GM18870 (cell line): ENCODE measurements at regions not wholly inside any gene's neighbourhood (a gene's known extent, or its start where the extent isn't known, plus 50 kb on each side); places are given as distances from the start of the nearest gene placed in this dataset.

Source experiments
- ATAC-seq: cut with Tn5 transposase; IDR thresholded peaks from one replicate; pipeline ENCODE4 v1.9.1; 2021; ENCODE audit warnings: moderate library complexity; ENCODE audit not compliant: unreplicated experiment

- ATAC-seq: no peak
Observed at GRCh38 chr17:51486091-51486490, 225.7 kb downstream of the UTP18 start.

GRCh38 chr17:51486885-51487520, 226.7 kb downstream of the UTP18 start:
- ATAC-seq: no peak

DNA sequence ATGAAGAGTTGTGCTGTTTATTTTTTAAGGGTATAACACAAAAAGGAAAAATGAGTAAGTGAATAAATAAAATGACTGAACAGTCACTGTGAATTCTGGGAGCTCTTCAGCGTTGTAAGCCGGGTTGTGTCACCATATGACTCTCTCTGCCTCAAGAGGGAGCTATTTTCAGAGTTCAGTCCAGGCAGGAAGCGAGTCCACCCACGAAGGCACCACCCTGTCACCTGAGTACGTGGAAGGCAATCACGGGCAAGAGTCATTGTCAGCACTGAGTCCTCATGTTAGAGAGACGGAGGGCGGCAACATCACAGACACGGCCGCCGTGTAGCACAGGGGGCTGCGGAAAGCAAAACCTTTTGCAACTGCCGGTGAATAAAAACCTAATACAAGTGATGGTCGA, 227.6 kb downstream of the UTP18 start:
- ATAC-seq: no peak

GRCh38 chr17:51491416-51491815, 231.1 kb downstream of the UTP18 start:
- ATAC-seq: no peak

GRCh38 chr17:51493206-51493605, 232.9 kb downstream of the UTP18 start:
- no peak for ATAC-seq

GRCh38 chr17:51496378-51496777, 236.0 kb downstream of the UTP18 start:
- ATAC-seq: no peak

- no peak for ATAC-seq
Observed at GRCh38 chr17:51499897-51500296, 239.6 kb downstream of the UTP18 start.

DNA sequence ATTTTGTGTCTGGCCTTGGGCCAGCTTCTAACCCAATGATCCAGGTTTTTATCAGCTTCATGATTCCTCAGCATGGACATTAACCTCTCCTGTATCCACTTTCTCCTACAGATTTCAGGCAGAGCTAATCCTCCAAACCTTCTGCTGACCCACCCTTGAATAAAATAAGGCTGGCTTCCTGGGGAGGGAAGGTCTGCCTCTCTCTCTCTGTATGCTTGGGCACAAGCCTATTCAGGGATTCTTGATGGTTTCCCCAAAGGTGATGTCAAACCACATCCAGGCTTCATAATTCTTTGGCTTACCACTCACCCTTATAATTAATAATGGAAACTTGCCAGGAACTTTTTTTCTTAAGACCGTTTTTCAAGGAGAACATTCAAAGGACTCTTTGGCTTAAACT, 240.1 kb downstream of the UTP18 start:
- ATAC-seq: no peak

GRCh38 chr17:51505450-51505849, 245.1 kb downstream of the UTP18 start:
- no peak for ATAC-seq

DNA sequence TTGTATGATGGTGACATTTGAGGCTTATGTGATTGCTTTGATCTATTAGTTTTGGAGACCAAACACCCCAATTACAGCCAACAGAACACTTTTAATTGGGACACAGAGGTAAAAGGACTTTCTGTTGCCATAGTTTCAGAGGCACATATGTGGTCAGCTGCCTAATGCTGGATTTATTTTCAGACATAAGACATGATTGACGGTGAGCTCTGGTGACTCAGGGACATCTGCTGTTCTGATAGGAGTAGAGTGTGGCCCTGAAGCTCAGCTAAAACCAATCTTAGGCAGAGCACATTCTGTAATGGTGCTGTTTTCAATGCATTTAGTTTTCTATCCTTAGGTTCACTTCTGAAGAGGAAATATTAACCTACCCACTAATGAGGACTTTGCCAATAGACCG, 247.1 kb downstream of the UTP18 start:
- ATAC-seq: no peak

- ATAC-seq: no peak
Observed at GRCh38 chr17:51508048-51508447, 247.7 kb downstream of the UTP18 start.

GRCh38 chr17:51510940-51511339, 250.6 kb downstream of the UTP18 start:
- no peak for ATAC-seq

GRCh38 chr17:51512220-51512907, 252.0 kb downstream of the UTP18 start:
- no peak for ATAC-seq

- no peak for ATAC-seq
Observed at GRCh38 chr17:51516924-51517323, 256.6 kb downstream of the UTP18 start.

- ATAC-seq: no peak
Observed at GRCh38 chr17:51524524-51524923, 264.2 kb downstream of the UTP18 start.

- no peak for ATAC-seq
Observed at GRCh38 chr17:51526507-51526906, 266.2 kb downstream of the UTP18 start.

DNA sequence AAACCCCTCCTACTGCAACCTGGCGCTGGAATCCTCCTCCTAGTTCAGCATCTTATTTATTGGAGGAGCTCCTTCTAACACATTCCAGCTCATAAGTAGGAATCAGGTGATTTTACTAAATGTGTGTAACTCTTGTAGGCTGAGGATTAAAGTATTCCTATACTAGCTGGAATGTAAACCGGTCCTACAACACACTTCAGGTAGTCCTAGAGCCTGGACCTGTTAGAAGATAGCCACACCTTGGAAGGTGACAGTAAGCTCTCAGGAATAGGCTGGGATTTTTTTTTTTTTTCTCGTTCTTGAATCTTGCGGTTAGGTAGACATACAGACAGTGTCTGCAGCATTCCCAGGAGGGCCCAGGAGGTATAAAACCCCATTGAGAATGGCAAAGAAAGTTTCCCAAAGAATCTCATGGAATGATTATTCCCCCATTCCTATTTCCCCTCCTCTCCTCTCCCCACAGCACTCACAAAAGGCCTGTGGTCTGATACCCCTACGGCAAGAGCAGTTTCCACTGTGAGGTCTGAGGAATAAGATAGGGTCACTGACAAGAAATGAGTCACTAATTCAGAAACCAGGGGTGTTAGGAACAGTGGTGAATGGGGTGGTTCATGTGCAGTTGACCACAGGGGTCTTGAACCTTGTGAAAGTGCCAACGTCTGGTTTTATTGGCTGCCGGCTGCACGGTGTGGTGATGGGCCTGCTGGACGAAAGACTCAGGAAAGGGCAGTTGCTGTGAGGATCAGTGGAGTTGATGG, 267.1 kb downstream of the UTP18 start:
- ATAC-seq: no peak

DNA sequence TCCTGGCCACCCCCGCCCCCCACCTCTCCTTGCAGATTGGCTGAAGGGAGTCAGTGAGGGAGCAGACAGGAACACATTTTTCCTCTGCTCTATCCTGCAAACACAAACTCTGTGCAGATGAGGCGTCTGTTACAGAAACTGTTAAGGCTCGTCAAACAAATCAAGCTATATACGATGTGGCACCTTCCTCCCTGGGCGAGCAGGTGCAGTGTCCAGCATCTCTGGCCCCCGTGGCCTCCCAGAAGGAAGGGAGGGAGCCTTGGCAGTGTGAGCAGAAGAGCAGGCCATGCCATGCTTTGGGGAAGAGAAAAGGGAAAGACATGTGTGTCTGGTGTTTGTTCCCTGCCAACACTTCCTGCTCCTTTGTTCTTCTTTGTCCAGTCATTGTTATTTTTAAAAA, 267.8 kb downstream of the UTP18 start:
- no peak for ATAC-seq

- ATAC-seq: no peak
Observed at GRCh38 chr17:51533219-51533618, 272.9 kb downstream of the UTP18 start.

DNA sequence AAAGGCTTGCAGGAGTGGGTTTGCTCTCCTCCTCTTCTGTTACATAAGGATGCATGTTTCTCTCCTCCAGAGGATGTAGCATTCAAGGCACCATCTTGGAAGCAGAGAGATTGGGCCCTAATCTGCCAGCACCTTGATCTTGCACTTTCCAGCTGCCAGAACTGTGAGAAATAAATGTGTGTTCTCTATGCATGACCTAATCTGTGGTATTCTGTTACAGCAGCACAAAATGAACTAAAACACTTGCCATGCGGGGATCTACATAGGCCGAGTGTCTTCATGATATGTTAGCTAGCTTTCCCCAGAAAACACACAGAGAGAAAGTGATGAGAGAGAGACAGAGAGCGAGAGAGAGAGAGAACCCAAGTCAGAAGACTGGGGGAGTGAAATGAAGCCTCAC, 273.5 kb downstream of the UTP18 start:
- ATAC-seq: no peak

GRCh38 chr17:51536627-51537026, 276.3 kb downstream of the UTP18 start:
- no peak for ATAC-seq

GRCh38 chr17:51537996-51538550, 277.7 kb downstream of the UTP18 start:
- ATAC-seq: no peak
